Stimulated activated CD8-positive, alpha-beta memory T cell treated with anti-CD3 and anti-CD28 coated beads, Interleukin-12 subunit alpha, Interleukin-12 subunit beta, amount 100 ng/mL, for 24 hours (primary cell): ENCODE measurements at regions not wholly inside any gene's neighbourhood (a gene's known extent, or its start where the extent isn't known, plus 50 kb on each side); places are given as distances from the start of the nearest gene placed in this dataset.

Experiments used
- DNase-seq: peaks from one replicate; pipeline ENCODE4 v3.0.0-alpha.2; 2020; ENCODE audit errors: extremely low read depth

DNA sequence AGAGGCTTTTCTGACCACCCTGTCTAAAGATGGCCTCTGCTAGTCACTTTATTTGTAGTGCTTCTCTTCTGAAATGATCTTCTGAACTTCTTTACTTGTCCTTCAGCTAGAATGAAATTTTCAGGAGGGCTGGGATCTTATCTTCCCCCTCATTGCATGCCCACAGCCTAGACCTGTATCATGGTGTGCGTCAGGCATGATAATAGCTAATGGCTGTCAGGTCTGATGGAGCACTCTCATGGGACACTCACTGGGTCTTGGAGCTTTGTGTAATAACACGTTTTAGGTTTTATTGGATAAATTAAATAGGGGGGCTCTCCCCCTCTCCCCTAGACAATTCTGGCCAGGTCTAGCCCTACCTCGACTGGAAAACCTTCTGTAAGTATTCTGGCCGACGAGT lies 97.1 kb upstream of the NRXN3 start:
- DNase-seq: no peak

DNA sequence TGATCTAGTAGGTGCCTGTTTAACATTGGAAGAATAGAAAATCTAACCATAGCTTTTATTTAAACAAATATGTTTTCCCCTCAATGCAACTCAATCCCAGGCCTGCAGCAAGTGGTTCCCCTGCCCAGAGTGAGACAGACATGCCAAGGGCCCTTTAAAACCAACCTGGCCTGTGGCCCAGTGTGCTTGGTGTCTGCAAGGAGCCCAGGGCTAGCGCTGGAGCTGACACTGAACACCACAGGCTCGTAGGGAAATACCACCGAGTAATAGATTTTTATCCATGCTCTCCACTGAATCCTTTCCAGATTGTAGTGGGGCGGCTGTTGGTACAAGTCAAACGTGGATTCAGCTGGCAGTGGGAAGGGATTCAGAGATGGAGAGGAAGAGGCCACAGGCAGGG lies 95.6 kb upstream of the NRXN3 start:
- DNase-seq: no peak

DNA sequence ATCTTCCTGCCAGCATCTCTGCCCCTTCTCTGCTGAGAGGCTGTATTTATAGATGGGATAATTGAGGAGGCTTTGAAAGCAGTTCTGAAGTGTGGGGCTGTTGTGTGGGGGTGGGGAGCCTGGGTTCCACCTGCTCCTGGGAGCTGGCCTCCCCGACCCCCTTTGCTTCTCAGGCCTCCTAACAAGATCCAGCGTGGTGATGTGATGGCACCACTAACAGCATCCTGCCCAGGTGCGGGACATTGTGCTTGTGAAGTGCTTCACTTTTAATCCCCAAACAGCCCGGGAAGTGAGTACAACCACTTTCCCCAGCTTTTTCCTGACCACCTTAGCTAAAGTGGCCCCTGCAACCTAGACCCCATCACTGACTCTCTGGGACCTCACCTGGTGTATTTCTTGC lies 95.1 kb upstream of the NRXN3 start:
- DNase-seq: no peak

DNA sequence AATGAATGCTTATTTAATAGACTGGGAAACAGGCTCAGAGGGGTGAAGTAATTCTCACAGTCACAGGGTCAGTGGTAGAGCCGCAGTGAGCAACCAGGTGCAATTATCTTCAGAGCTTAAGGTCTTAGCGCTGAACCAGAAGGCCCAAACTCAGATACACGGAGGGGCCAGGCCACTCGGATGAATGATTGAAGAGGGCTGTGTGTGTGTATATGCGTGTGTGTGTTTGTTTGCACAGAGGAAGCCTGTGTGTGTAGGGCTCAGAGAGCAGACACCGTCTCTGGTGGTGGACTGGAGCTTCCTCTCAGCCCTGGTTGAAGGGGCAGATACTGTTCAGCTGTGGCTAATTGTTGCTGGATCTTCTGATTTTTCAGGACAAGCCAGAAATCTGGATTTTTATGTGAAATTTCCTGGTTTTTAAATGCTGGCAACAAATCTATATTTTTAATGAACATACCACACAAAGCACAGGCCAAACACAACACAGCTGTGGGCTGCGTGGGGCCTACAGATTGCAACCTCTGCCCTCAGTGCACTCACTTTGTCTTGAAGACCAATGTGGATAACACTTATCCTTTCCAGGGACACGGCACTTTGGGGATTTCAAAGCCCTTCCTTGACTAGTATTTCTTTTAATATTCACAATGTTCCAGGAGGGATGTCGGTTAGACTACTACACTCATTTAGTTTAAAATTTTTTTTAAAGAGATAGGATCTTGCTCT lies 94.5 kb upstream of the NRXN3 start:
- no peak for DNase-seq

DNA sequence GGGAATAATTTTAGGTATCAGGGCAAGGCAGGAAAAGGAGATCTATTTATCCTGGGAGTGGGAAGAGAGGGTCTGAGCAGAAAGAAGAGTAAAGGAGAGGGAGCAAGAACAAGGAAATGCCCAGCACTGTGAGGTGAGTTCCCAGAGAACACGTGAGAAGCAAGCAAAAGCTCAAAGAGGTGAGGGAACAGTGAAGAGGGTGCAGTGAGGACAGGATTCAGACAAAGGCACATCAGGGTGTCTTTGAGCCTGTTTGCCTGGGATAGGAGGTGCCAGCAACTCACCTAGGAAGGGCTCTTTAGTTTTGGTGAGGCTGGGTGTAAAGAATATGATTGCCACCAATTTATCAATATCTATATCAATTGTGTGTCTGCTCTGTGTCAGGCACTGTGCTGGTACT lies 88.9 kb upstream of the NRXN3 start:
- DNase-seq: no peak

DNA sequence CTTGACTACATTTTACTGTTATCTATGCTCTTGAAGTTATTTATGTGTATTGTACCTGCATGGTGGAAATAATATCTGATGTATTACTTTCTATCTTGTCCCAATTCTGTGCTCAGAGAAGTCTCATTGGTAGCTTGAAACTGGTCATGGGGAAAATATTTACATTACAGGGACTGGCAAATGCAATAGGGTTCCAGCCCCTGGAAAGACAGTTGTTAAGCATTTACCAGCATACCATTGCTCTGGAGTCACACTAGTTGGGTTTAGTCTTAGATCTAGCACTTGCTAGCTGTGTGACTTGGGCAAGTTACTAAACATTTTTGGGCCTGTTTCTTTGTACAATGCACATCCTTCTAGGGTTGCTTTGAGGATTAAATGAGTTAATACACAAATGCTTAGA lies 86.3 kb upstream of the NRXN3 start:
- no peak for DNase-seq

DNA sequence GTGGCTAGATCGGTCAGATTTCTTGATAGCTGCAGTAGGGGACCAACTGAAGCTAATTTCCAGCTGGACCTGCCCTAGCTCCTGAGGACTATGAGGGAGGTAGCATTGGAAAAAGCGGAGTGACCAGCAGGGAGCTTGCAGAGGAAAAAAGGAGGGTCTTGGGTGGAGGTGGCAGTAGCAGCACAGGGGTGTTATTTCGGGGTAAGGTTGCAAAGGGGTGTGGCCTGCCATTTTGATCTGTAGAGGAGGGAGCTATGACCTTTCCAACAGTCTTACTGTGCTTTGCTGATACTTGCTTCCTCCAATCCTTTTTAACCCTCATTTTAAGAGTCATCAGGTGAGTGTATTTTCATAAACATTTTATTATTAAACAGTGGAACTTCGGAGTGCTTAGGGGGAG lies 83.8 kb upstream of the NRXN3 start:
- DNase-seq: no peak

DNA sequence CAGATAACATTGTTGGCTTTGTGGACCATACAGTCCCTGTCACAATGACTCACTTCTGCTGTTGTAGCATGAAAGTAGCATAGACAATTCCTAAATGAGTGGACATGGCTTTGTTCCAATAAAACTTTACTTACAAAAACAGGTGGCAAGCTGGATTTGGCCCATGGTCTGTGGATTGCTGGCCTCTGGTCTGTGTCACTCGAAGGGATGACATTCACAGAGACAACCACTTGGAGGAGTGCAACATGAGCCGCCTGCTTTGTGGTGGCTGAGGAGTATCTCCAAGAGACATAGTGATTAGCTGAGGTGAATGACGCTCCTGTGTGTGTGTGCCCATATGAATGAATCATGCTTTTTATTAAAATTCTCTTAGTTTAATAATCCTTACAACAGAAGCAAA lies 81.3 kb upstream of the NRXN3 start:
- no peak for DNase-seq

DNA sequence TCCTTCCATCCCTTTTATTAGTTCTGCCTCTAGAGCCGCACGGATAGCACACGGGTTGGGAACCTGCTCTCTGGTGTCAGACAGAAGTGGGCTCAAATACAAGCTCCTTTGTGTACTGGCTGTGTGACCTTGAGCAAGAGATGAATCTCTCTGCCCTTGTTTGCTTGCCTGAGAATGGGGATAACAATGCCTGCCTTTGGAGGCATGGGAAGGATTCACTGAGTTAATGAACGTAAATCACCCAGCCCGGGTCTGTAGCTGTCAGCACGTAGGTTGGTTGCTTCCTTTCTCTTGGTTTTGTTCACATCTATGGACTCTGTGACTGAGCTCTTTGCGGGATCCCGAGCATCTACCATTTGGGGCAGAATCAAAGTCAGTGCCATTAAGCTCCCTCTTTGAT lies 79.3 kb upstream of the NRXN3 start:
- no peak for DNase-seq

DNA sequence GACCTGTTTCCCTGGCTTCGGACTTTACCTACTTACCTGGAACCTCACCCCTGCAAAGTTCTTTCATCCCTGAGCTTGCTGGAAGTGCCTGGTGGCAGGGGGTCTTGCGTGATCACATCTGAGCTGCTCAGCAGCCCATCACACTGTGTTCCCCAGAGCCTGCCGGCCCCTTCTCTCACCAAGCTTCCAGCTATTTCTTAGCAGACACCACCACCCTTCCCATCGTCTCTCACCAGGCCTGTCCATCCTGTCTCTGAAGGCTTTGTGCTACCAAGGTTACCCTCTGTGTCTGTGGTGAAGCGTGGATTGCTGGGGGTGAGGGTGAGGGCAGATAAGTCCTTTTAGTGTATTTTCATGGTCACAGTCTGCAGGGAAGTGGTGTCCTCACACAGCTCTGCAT lies 78.8 kb upstream of the NRXN3 start:
- DNase-seq: no peak

DNA sequence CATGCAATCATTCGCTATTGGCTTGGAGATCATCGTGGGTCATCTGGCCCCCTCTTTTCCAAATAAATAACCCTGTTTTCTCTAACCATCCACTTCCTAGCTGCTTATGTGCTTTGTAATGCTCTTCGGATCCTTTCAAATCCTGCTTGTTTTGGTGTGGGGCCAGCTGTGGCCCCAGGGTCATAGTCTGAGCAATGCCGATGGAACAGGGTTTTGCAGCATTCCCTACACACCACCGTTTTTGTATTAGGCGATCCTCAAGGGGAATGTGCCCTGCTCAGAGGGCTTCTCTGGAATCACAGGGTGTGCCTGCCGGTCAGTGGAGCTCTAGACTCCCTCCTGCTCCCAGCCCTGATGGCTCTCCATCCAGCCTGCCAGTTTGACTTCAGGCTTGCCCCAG lies 78.1 kb upstream of the NRXN3 start:
- no peak for DNase-seq

DNA sequence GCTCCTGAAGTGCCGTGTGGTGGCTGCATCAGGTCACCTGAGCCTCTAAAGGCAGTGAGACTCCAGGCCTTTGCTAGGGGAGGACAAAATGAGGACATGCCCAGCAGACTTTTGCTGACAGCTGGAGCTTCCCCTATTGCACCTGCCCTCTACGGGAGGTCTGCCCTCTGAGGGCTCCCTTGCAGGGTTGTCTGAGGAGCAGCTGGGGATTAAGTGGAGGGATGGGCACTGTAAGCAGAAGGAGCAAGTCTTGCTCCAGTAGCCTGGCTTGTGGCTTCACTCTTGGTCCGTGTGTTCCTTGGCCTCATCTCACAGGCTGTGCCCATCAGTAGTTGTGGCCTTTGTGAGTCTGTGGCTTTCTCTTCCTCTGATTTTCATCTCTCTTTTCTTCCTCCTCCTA lies 66.9 kb upstream of the NRXN3 start:
- DNase-seq: no peak

DNA sequence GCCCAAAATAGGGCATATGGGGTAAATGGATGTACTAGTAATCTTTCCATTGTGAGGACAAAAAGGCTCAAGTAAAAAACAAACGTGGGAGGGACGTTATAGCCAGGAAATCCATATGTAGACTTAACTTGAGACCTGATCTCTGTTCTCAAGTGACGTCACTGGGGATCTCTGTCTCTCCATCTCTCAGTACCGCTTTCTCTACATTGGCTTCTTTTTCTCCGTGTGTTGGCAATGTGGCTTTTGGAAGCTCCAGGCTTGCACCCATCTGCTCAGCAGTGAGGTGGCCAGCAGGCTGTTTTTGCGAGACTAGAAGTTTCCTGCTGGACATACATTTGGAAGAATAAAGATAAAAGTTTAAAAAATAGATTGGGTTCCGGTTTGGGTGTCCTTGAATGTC lies 66.0 kb upstream of the NRXN3 start:
- no peak for DNase-seq

DNA sequence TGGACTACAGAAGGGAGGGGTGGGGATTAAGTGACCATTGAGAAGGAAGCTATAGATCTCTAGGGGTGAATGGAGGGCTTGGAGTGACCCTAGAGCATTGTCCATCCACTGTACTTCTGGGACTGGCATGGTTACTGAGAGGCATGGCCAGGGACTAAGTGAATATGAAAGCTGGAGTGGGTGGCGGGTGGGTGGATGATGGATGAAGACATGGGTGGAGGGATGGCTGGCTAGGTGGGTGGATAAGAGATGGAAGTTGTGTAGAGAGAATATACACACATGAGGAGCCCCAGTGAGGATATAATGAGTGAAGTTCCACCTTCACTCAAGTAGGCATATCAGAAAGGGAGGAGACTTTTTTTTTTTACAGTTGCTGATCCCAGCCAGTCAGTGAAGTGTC lies 65.5 kb upstream of the NRXN3 start:
- DNase-seq: no peak

DNA sequence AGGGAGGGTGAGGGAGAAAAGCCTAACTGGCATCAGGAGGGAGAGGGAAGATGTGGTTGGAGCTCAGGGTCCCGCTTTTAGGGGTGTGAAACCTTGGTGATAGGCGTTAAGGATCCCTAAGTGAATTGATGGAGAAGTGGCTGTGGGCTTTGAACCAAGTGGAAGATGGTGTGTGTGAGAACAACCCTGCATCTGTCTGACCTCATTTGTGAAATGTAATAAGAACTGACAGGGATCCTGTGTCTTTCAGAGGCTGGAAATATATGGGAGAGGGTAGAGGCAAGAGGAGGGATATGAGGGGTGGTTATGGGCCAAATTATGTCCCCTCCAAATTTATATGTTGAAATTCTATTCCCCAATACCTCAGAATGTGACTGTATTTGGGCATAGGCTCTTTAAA lies 63.8 kb upstream of the NRXN3 start:
- no peak for DNase-seq

DNA sequence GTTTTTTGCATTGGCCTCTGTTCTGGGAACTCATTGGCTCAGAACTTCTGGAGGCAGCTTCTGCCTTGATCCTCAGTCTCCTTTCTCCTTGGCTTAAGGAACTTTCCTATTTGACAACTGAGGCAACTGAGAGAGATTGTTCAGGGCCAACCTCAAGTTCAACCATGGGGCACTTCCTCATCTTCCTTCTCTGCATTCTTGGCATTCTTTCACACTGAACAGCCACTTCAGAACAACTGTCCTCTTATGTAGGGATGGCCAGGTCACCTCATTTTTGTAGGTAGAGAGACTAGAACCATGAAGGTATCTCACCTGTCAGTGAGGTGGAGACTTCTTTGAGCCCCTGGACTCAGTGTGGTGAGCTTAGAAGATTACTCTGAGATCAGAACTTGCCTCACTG lies 63.0 kb upstream of the NRXN3 start:
- DNase-seq: no peak

DNA sequence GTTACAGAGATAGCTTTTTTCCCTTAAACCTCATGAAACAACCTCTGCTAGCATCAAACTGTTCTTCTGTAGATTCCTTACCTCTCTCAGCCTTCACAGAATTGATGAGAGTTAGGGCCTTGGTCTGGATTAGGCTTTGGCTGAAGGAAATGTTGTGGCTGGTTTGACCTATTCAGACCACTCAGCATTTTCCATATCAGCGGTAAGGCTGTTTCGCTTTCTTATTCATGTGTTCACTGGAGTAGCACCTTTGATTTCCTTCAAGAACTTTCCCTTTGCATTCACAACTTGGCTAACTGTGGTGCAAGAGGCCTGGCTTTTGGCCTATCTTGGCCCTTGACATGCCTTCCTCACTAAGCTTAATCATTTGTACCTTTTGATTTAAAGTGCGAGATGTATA lies 50.7 kb upstream of the NRXN3 start:
- DNase-seq: no peak
